ENCODE measurements at regions not wholly inside any gene's neighbourhood (a gene's known extent, or its start where the extent isn't known, plus 50 kb on each side); places are given as distances from the start of the nearest gene placed in this dataset.

DNA sequence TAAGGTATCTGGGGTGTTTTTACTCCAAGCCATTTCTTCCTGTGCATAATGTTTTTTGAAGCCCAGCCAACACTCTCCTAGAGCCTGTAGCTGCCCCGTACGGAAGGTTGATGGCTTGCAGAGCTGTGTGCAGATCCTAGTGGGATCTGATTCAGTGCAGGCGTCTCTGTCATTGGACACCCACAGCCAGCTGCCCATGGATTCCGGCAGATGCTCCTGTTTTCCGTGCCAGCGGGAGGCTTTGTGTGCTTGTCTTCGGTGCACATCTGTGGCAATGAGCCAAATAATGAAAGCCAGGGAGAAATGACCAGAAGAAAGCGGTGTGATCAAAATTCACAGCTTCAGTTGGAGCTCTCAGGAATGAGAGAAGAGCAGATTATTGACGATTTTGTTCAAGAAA is 426.4 kb downstream of the TYW1 start:
- no peaks in the 10 kb centered on the region for H3K4me1 Mint-ChIP-seq (ENCODE audit: low read depth, unreplicated experiment)
- no peaks in the 10 kb centered on the region for H3K27me3 Mint-ChIP-seq (ENCODE audit: unreplicated experiment)
- no peak overlapping the region for H3K27ac Mint-ChIP-seq (ENCODE audit: unreplicated experiment)
- peaks cover 11% of the 10 kb centered on the region for H3K36me3 Mint-ChIP-seq (ENCODE audit: unreplicated experiment)
- TF ChIP-seq, protein P1, sequence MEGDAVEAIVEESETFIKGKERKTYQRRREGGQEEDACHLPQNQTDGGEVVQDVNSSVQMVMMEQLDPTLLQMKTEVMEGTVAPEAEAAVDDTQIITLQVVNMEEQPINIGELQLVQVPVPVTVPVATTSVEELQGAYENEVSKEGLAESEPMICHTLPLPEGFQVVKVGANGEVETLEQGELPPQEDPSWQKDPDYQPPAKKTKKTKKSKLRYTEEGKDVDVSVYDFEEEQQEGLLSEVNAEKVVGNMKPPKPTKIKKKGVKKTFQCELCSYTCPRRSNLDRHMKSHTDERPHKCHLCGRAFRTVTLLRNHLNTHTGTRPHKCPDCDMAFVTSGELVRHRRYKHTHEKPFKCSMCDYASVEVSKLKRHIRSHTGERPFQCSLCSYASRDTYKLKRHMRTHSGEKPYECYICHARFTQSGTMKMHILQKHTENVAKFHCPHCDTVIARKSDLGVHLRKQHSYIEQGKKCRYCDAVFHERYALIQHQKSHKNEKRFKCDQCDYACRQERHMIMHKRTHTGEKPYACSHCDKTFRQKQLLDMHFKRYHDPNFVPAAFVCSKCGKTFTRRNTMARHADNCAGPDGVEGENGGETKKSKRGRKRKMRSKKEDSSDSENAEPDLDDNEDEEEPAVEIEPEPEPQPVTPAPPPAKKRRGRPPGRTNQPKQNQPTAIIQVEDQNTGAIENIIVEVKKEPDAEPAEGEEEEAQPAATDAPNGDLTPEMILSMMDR (IDR thresholded peaks at IDR 0.05; ENCODE audit: partially characterized antibody, unreplicated experiment): no peak
- no peak for DNase-seq
- H3K9me3 Mint-ChIP-seq (ENCODE audit: unreplicated experiment): no peaks in the 10 kb centered on the region
- H3K4me3 Mint-ChIP-seq (ENCODE audit: unreplicated experiment): no peak overlapping the region

- Mint-ChIP-seq H3K36me3 (ENCODE audit: unreplicated experiment) (peaks cover 6% of the 10 kb centered on the region), H3K4me3 (ENCODE audit: unreplicated experiment) (no peak overlapping the region), H3K4me1 (ENCODE audit: low read depth, unreplicated experiment) (no peaks in the 10 kb centered on the region), H3K27ac (ENCODE audit: unreplicated experiment) (no peak overlapping the region), H3K27me3 (ENCODE audit: unreplicated experiment) (peaks cover 3% of the 10 kb centered on the region), H3K9me3 (ENCODE audit: unreplicated experiment) (no peaks in the 10 kb centered on the region)
- DNase-seq: no peak
- TF ChIP-seq, protein P1 (IDR thresholded peaks at IDR 0.05; ENCODE audit: partially characterized antibody, unreplicated experiment): no peak
Observed at GRCh38 chr7:67426654-67427053, 430.0 kb downstream of the TYW1 start.

- Mint-ChIP-seq H3K4me3 (ENCODE audit: unreplicated experiment) (no peak overlapping the region), H3K27ac (ENCODE audit: unreplicated experiment) (no peak overlapping the region), H3K9me3 (ENCODE audit: unreplicated experiment) (no peaks in the 10 kb centered on the region), H3K27me3 (ENCODE audit: unreplicated experiment) (peaks cover 5% of the 10 kb centered on the region), H3K4me1 (ENCODE audit: low read depth, unreplicated experiment) (no peaks in the 10 kb centered on the region), H3K36me3 (ENCODE audit: unreplicated experiment) (peaks cover 8% of the 10 kb centered on the region)
- DNase-seq: no peak
- TF ChIP-seq, protein P1 (IDR thresholded peaks at IDR 0.05; ENCODE audit: partially characterized antibody, unreplicated experiment): no peak
Observed at GRCh38 chr7:67429735-67430134, 433.1 kb downstream of the TYW1 start.

DNA sequence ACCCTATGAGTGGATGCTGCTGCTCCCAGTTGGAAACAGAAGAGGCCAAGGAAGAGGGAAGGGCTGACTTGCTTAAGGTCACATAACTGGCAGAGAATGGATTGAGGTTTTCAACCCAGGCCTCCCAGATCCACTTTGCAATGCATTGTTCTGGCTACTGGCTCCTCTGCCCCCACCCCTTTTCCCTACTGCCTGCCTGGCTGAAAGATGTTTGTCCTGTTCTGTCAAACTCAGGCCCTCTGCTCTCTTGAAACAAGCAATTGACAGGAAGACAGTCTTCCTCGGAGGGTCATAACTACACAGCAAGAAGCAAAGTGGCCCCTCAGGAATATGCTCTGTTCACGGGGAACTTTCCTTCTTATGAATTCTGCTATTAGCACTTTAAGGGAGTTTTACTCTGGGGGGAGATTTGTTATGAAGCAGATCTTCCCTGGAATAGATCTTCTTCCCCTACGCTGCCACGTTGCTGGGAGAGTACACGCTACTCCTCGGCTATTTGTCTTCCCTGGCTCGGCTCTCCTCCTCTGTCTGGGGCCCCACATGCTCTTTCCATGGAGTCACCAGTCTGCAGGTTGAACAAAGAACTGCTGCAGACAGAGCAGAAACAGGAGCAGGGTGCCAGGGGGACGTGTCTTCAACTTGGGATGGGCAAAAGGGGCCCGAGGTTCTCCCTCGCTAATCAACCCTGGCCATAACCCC is 436.1 kb downstream of the TYW1 start:
- TF ChIP-seq, protein P1 (IDR thresholded peaks at IDR 0.05; ENCODE audit: partially characterized antibody, unreplicated experiment): no peak
- H3K27ac Mint-ChIP-seq (ENCODE audit: unreplicated experiment): no peak overlapping the region
- H3K4me1 Mint-ChIP-seq (ENCODE audit: low read depth, unreplicated experiment): no peaks in the 10 kb centered on the region
- H3K27me3 Mint-ChIP-seq (ENCODE audit: unreplicated experiment): peaks cover 7% of the 10 kb centered on the region
- DNase-seq: no peak
- peaks cover 8% of the 10 kb centered on the region for H3K36me3 Mint-ChIP-seq (ENCODE audit: unreplicated experiment)
- no peak overlapping the region for H3K4me3 Mint-ChIP-seq (ENCODE audit: unreplicated experiment)
- H3K9me3 Mint-ChIP-seq (ENCODE audit: unreplicated experiment): no peaks in the 10 kb centered on the region

- Mint-ChIP-seq H3K9me3 (ENCODE audit: unreplicated experiment) (peaks cover 1% of the 10 kb centered on the region), H3K27me3 (ENCODE audit: unreplicated experiment) (peaks cover 8% of the 10 kb centered on the region), H3K36me3 (ENCODE audit: unreplicated experiment) (peaks cover 8% of the 10 kb centered on the region), H3K27ac (ENCODE audit: unreplicated experiment) (no peak overlapping the region), H3K4me1 (ENCODE audit: low read depth, unreplicated experiment) (peaks cover 2% of the 10 kb centered on the region), H3K4me3 (ENCODE audit: unreplicated experiment) (no peak overlapping the region)
- TF ChIP-seq, protein P1 (IDR thresholded peaks at IDR 0.05; ENCODE audit: partially characterized antibody, unreplicated experiment): no peak
- DNase-seq: no peak
Observed at GRCh38 chr7:67435894-67436535, 439.4 kb downstream of the TYW1 start.
